ENCODE measurements at regions not wholly inside any gene's neighbourhood (a gene's known extent, or its start where the extent isn't known, plus 50 kb on each side); places are given as distances from the start of the nearest gene placed in this dataset.

- H3K27ac Mint-ChIP-seq (ENCODE audit: unreplicated experiment): no peak overlapping the region
- H3K27me3 Mint-ChIP-seq (ENCODE audit: unreplicated experiment): peaks cover 6% of the 10 kb centered on the region
These were observed 94.8 kb upstream of the ATP6AP2 start for GRCh38 chrX:40485973-40486372.

GRCh38 chrX:40485102-40485826 lies 95.5 kb upstream of the ATP6AP2 start:
- Mint-ChIP-seq H3K36me3 (ENCODE audit: low read depth, unreplicated experiment) (no peaks in the 10 kb centered on the region), H3K27ac (ENCODE audit: unreplicated experiment) (no peak overlapping the region), H3K9me3 (ENCODE audit: unreplicated experiment) (no peaks in the 10 kb centered on the region), H3K4me1 (ENCODE audit: unreplicated experiment) (no peaks in the 10 kb centered on the region), H3K4me3 (ENCODE audit: unreplicated experiment) (no peak overlapping the region), H3K27me3 (ENCODE audit: unreplicated experiment) (peaks cover 8% of the 10 kb centered on the region)
- no peak for DNase-seq (ENCODE audit: low spot score)
- TF ChIP-seq CTCF (IDR thresholded peaks at IDR 0.05; ENCODE audit: unreplicated experiment): no peak

More at GRCh38 chrX:40485973-40486372, 94.8 kb upstream of the ATP6AP2 start:
- Mint-ChIP-seq H3K36me3 (ENCODE audit: low read depth, unreplicated experiment) (no peaks in the 10 kb centered on the region), H3K9me3 (ENCODE audit: unreplicated experiment) (no peaks in the 10 kb centered on the region), H3K4me3 (ENCODE audit: unreplicated experiment) (no peak overlapping the region), H3K4me1 (ENCODE audit: unreplicated experiment) (no peaks in the 10 kb centered on the region)
- DNase-seq (ENCODE audit: low spot score): no peak
- TF ChIP-seq CTCF (IDR thresholded peaks at IDR 0.05; ENCODE audit: unreplicated experiment): no peak

DNA sequence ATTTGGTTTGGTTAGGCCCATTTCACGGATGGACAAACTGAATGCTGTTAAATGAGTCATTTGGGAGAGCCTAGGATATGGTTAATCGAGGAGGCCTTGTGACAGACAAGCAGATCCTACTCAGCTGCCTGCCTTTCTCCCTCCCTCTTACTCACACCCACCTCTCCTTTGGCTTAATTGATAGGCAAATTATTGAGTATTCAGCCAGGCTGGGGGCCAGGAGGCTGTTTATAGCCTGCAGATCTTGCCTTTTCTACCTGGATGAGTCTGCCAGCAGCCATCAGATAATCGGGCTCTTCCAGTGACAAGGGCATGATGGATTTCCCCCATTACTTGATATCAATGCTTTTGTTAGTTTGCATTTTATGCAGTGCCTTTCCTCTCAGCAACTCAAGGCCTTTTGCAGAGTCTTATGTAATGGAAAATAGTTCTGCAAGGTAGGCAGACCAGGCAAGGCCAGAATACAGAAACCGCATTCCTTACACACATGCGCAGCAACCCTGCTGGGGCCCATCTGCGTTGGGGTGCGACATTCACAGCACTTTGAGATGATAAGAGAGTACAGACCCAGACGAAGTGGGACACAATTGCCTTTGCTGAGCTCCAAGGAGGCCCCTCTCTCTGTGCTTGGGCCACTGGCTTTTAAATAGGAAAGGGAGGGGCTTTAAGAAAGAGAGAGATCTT lies 96.2 kb upstream of the ATP6AP2 start:
- no peak for DNase-seq (ENCODE audit: low spot score)
- Mint-ChIP-seq H3K27me3 (ENCODE audit: unreplicated experiment) (peaks cover 6% of the 10 kb centered on the region), H3K4me1 (ENCODE audit: unreplicated experiment) (no peaks in the 10 kb centered on the region), H3K9me3 (ENCODE audit: unreplicated experiment) (no peaks in the 10 kb centered on the region), H3K27ac (ENCODE audit: unreplicated experiment) (no peak overlapping the region), H3K36me3 (ENCODE audit: low read depth, unreplicated experiment) (no peaks in the 10 kb centered on the region), H3K4me3 (ENCODE audit: unreplicated experiment) (no peak overlapping the region)
- no peak for TF ChIP-seq CTCF (IDR thresholded peaks at IDR 0.05; ENCODE audit: unreplicated experiment)

GRCh38 chrX:40483502-40483901 lies 97.3 kb upstream of the ATP6AP2 start:
- Mint-ChIP-seq H3K9me3 (ENCODE audit: unreplicated experiment) (no peaks in the 10 kb centered on the region), H3K27ac (ENCODE audit: unreplicated experiment) (no peak overlapping the region), H3K4me1 (ENCODE audit: unreplicated experiment) (no peaks in the 10 kb centered on the region), H3K4me3 (ENCODE audit: unreplicated experiment) (no peak overlapping the region), H3K36me3 (ENCODE audit: low read depth, unreplicated experiment) (no peaks in the 10 kb centered on the region), H3K27me3 (ENCODE audit: unreplicated experiment) (peaks cover 4% of the 10 kb centered on the region)
- no peak for TF ChIP-seq CTCF (IDR thresholded peaks at IDR 0.05; ENCODE audit: unreplicated experiment)
- no peak for DNase-seq (ENCODE audit: low spot score)

GRCh38 chrX:40479777-40480318 lies 100.9 kb upstream of the ATP6AP2 start:
- Mint-ChIP-seq H3K27me3 (ENCODE audit: unreplicated experiment) (peaks cover 2% of the 10 kb centered on the region), H3K36me3 (ENCODE audit: low read depth, unreplicated experiment) (no peaks in the 10 kb centered on the region), H3K4me3 (ENCODE audit: unreplicated experiment) (no peak overlapping the region), H3K9me3 (ENCODE audit: unreplicated experiment) (no peaks in the 10 kb centered on the region), H3K27ac (ENCODE audit: unreplicated experiment) (no peak overlapping the region), H3K4me1 (ENCODE audit: unreplicated experiment) (peaks cover 9% of the 10 kb centered on the region)
- TF ChIP-seq CTCF (IDR thresholded peaks at IDR 0.05; ENCODE audit: unreplicated experiment): no peak
- DNase-seq (ENCODE audit: low spot score): no peak

Measured in endothelial cell (in vitro differentiated cells).